Neural cell (in vitro differentiated cells): ENCODE measurements at regions not wholly inside any gene's neighbourhood (a gene's known extent, or its start where the extent isn't known, plus 50 kb on each side); places are given as distances from the start of the nearest gene placed in this dataset.

Experiments
- H2AFZ ChIP-seq: fragments of 200-600, 300-800 bp; sonication (generic), shearing (Covaris generic); 2 replicates; pipeline ENCODE4 v1.6.0; 2014; ENCODE audit warnings: low read depth, mild to moderate bottlenecking, antibody characterized with exemption, low read length, moderate library complexity
- H3F3A ChIP-seq: fragments of 200-600 bp; shearing (Covaris generic); 2 replicates; pipeline ENCODE4 v1.6.1; 2016; ENCODE audit warnings: mild to moderate bottlenecking, moderate library complexity, mixed read lengths, antibody characterized with exemption, low read length; ENCODE audit not compliant: insufficient read depth, poor library complexity, severe bottlenecking
- H3K27ac ChIP-seq: fragments of 200-600, 300-800 bp; sonication (generic), shearing (Covaris generic); 2 replicates; pipeline ENCODE4 v1.5.1; 2014; ENCODE audit warnings: mild to moderate bottlenecking, low read length, moderate library complexity
- H3K27me3 ChIP-seq: fragments of 300-800, 200-600 bp; sonication (generic), shearing (Covaris generic); 2 replicates; pipeline ENCODE4 v1.6.0; 2014; ENCODE audit warnings: mild to moderate bottlenecking, low read depth, low read length, moderate library complexity; ENCODE audit not compliant: insufficient read depth
- H3K36me3 ChIP-seq: fragments of 300-800, 200-600 bp; sonication (generic), shearing (Covaris generic); 2 replicates; pipeline ENCODE4 v1.5.1; 2014; ENCODE audit warnings: mild to moderate bottlenecking, antibody characterized with exemption, low read length, moderate library complexity; ENCODE audit not compliant: insufficient read depth
- H3K4me2 ChIP-seq: fragments of 300-800, 200-600 bp; sonication (generic), shearing (Covaris generic); 2 replicates; pipeline ENCODE4 v1.6.0; 2014; ENCODE audit warnings: mild to moderate bottlenecking, low read length
- H3K4me3 ChIP-seq: fragments of 300-800, 200-600 bp; sonication (generic), shearing (Covaris generic); 2 replicates; pipeline ENCODE4 v1.5.1; 2014; ENCODE audit warnings: mild to moderate bottlenecking, low read length, moderate library complexity
- H3K79me2 ChIP-seq: fragments of 200-600 bp; shearing (Covaris generic); replicated peaks from 2 replicates; pipeline ENCODE4 v1.6.0; 2014; ENCODE audit warnings: mild to moderate bottlenecking, low read length, moderate library complexity; ENCODE audit not compliant: insufficient read depth
- H3K9ac ChIP-seq: fragments of 300-800, 200-600 bp; sonication (generic), shearing (Covaris generic); 2 replicates; pipeline ENCODE4 v1.6.1; 2016; ENCODE audit warnings: mild to moderate bottlenecking, low read length, mixed read lengths
- H3K9me2 ChIP-seq: fragments of 200-600 bp; shearing (Covaris generic); 2 replicates; pipeline ENCODE4 v1.6.1; 2016; ENCODE audit warnings: mild to moderate bottlenecking, low read length, mixed read lengths; ENCODE audit not compliant: insufficient read depth
- H3K9me3 ChIP-seq: fragments of 200-600, 300-800 bp; sonication (generic), shearing (Covaris generic); 2 replicates; pipeline ENCODE4 v1.6.1; 2016; ENCODE audit warnings: mild to moderate bottlenecking, mixed run types, low read length, moderate library complexity, mixed read lengths
- H4K20me1 ChIP-seq: fragments of 200-600 bp; shearing (Covaris generic); 2 replicates; pipeline ENCODE4 v1.6.1; 2016; ENCODE audit warnings: mild to moderate bottlenecking, mixed run types; ENCODE audit not compliant: insufficient read depth
- EP300 ChIP-seq: fragments of 450-650 bp; conservative IDR thresholded peaks from 2 replicates; pipeline ENCODE4 v1.6.1; 2014; ENCODE audit warnings: antibody characterized with exemption, mild to moderate bottlenecking, moderate library complexity; ENCODE audit not compliant: poor library complexity, severe bottlenecking
- EZH2 ChIP-seq: fragments of 200-600, 300-800 bp; shearing (Covaris generic), sonication (generic); IDR thresholded peaks from 2 replicates; pipeline ENCODE4 v1.6.1; 2014; ENCODE audit warnings: antibody characterized with exemption, low read length, borderline replicate concordance, mild to moderate bottlenecking; ENCODE audit not compliant: insufficient read depth, poor library complexity, severe bottlenecking
- MXI1 ChIP-seq: fragments of 450-650 bp; conservative IDR thresholded peaks from 2 replicates; pipeline ENCODE4 v1.6.1; 2014; ENCODE audit warnings: antibody characterized with exemption, mild to moderate bottlenecking; ENCODE audit not compliant: poor library complexity, severe bottlenecking
- POLR2AphosphoS5 ChIP-seq: IDR thresholded peaks from 2 replicates; pipeline ENCODE4 v1.6.1; 2012
- RAD21 ChIP-seq: fragments of 450-650 bp; conservative IDR thresholded peaks from 2 replicates; pipeline ENCODE4 v1.6.1; 2014; ENCODE audit warnings: antibody characterized with exemption, mild to moderate bottlenecking, moderate library complexity
- SMC3 ChIP-seq: fragments of 450-650 bp; conservative IDR thresholded peaks from 2 replicates; pipeline ENCODE4 v1.6.1; 2014; ENCODE audit warnings: antibody characterized with exemption, mild to moderate bottlenecking, moderate library complexity; ENCODE audit not compliant: poor library complexity
- TAF1 ChIP-seq: IDR thresholded peaks from 2 replicates; pipeline ENCODE4 v1.6.1; 2012; ENCODE audit warnings: low read depth
- TF ChIP-seq, protein P1 (sequence below): IDR thresholded peaks from 2 replicates; pipeline ENCODE4 v1.6.1; 2012; ENCODE audit warnings: borderline replicate concordance
- TF ChIP-seq, protein P2 (sequence below): fragments of 450-650 bp; IDR thresholded peaks from 2 replicates; pipeline ENCODE4 v1.5.1; 2014; ENCODE audit warnings: antibody characterized with exemption, mild to moderate bottlenecking, moderate library complexity; ENCODE audit not compliant: poor library complexity, severe bottlenecking

DNA sequence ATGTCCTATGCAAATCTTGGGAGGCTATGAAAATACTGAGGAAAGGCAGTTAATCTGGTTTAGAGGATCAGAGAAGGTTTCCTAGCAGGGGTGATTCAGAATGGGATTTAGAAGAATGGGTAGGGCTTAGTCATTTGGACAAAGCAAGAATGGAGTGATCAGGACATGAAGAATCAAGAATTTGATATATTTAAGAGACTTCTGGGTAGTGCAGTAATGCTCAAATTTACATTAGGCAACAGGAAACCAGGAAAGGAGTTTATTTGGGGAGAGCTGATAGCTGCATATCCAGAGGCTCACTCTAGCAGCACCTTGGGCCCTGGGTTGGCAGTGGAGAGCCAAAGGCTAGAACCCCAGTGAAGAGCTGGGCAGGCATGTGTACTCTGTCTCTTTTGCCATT, 78.9 kb upstream of the PAPPA start:
- H3K4me2 ChIP-seq = no peak overlapping the region
- no peak overlapping the region for H3K4me3 ChIP-seq
- no peaks in the 10 kb centered on the region for H3K79me2 ChIP-seq
- H3F3A ChIP-seq = no peaks in the 10 kb centered on the region
- H3K27ac ChIP-seq = no peak overlapping the region
- H3K27me3 ChIP-seq = no peaks in the 10 kb centered on the region
- H4K20me1 ChIP-seq = no peaks in the 10 kb centered on the region
- H3K36me3 ChIP-seq = no peaks in the 10 kb centered on the region
- H3K9me3 ChIP-seq = no peaks in the 10 kb centered on the region
- no peak overlapping the region for H3K9ac ChIP-seq
- H2AFZ ChIP-seq = no peak overlapping the region
- TF ChIP-seq SMC3 (no peak), EZH2 (no peak), RAD21 (no peak), MXI1 (no peak)
- TF ChIP-seq, protein P1, sequence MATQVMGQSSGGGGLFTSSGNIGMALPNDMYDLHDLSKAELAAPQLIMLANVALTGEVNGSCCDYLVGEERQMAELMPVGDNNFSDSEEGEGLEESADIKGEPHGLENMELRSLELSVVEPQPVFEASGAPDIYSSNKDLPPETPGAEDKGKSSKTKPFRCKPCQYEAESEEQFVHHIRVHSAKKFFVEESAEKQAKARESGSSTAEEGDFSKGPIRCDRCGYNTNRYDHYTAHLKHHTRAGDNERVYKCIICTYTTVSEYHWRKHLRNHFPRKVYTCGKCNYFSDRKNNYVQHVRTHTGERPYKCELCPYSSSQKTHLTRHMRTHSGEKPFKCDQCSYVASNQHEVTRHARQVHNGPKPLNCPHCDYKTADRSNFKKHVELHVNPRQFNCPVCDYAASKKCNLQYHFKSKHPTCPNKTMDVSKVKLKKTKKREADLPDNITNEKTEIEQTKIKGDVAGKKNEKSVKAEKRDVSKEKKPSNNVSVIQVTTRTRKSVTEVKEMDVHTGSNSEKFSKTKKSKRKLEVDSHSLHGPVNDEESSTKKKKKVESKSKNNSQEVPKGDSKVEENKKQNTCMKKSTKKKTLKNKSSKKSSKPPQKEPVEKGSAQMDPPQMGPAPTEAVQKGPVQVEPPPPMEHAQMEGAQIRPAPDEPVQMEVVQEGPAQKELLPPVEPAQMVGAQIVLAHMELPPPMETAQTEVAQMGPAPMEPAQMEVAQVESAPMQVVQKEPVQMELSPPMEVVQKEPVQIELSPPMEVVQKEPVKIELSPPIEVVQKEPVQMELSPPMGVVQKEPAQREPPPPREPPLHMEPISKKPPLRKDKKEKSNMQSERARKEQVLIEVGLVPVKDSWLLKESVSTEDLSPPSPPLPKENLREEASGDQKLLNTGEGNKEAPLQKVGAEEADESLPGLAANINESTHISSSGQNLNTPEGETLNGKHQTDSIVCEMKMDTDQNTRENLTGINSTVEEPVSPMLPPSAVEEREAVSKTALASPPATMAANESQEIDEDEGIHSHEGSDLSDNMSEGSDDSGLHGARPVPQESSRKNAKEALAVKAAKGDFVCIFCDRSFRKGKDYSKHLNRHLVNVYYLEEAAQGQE = no peak
- no peaks in the 10 kb centered on the region for H3K9me2 ChIP-seq

DNA sequence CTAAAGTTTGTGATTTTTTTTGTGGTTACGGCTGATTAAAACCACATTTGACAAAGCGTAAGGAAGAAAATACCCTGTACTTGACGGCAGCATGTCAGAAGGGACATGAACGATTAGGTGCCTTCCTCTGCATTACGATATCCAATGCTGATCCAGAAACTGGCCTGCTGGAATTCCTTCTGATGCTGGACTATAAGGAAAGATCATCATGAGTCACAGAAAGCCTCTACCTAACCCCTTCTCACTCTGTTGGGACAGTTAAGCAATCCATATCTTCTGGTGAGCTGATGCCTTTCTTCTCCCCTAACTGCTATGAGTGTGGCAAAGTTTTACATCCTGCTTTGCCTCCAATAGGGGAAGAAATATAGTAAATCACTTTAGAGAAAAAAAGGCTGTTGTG, 78.4 kb upstream of the PAPPA start:
- no peak overlapping the region for H3K4me2 ChIP-seq
- H3K9me2 ChIP-seq = no peaks in the 10 kb centered on the region
- no peak overlapping the region for H3K9ac ChIP-seq

More for the DNA sequence above, 78.4 kb upstream of the PAPPA start:
- H3F3A ChIP-seq = no peaks in the 10 kb centered on the region
- no peaks in the 10 kb centered on the region for H3K9me3 ChIP-seq
- H3K27ac ChIP-seq = no peak overlapping the region
- no peak overlapping the region for H2AFZ ChIP-seq
- H4K20me1 ChIP-seq = no peaks in the 10 kb centered on the region
- no peaks in the 10 kb centered on the region for H3K27me3 ChIP-seq
- no peaks in the 10 kb centered on the region for H3K36me3 ChIP-seq
- H3K4me3 ChIP-seq = no peak overlapping the region
- TF ChIP-seq RAD21 = no peak
- TF ChIP-seq, protein P1 = no peak
- no peak for TF ChIP-seq POLR2AphosphoS5
- no peak for TF ChIP-seq MXI1
- TF ChIP-seq, protein P2, sequence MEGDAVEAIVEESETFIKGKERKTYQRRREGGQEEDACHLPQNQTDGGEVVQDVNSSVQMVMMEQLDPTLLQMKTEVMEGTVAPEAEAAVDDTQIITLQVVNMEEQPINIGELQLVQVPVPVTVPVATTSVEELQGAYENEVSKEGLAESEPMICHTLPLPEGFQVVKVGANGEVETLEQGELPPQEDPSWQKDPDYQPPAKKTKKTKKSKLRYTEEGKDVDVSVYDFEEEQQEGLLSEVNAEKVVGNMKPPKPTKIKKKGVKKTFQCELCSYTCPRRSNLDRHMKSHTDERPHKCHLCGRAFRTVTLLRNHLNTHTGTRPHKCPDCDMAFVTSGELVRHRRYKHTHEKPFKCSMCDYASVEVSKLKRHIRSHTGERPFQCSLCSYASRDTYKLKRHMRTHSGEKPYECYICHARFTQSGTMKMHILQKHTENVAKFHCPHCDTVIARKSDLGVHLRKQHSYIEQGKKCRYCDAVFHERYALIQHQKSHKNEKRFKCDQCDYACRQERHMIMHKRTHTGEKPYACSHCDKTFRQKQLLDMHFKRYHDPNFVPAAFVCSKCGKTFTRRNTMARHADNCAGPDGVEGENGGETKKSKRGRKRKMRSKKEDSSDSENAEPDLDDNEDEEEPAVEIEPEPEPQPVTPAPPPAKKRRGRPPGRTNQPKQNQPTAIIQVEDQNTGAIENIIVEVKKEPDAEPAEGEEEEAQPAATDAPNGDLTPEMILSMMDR = no peak
- no peak for TF ChIP-seq EZH2
- no peak for TF ChIP-seq EP300
- TF ChIP-seq SMC3 = no peak
- no peak for TF ChIP-seq TAF1
- no peaks in the 10 kb centered on the region for H3K79me2 ChIP-seq
